NCI-H1092 treated with DMSO at 0.1 percent for 48 hours (cell line): ENCODE measurements at regions not wholly inside any gene's neighbourhood (a gene's known extent, or its start where the extent isn't known, plus 50 kb on each side); places are given as distances from the start of the nearest gene placed in this dataset.
"Not testable (repeated sequence)": the region's sequence is repeated elsewhere in the genome, so short reads cannot be mapped to it uniquely, and the experiment has no call there.

ENCODE experiments used
- DNase-seq: peaks from one replicate; lab custom pipeline; 2025; lab: John Stamatoyannopoulos, UW

DNA sequence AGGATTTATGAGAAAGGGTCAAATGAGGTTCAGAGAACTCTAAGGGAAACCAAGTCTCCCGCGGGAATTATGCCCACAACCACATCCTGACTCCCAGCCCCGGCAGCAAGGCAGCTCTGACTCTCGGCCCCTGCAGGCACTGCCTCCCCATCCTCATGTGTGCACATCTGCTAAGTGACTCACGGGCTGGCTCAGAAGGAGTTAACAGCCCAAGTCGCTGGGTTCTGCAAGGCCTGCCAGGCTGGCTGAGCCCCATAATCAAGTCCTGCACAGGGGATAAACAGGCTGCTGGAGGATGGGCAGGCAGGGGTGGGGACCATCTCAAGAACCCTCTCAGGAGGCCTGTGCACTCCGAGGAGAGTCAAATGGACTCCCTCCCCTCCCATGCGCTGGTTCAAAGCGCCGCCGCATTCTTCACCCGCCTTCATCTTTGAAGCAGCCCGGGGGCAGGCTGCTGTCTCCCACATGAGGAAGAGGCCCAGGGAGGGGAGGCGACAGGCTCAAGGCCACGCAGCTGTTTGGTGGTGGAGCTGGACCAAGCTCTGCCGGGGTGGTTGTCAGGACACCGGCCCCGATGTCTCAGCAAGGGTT is 344.3 kb downstream of the MATN1 start:
- no peak for DNase-seq

GRCh38 chr1:30378003-30378596 is 345.3 kb downstream of the MATN1 start:
- no peak for DNase-seq

DNA sequence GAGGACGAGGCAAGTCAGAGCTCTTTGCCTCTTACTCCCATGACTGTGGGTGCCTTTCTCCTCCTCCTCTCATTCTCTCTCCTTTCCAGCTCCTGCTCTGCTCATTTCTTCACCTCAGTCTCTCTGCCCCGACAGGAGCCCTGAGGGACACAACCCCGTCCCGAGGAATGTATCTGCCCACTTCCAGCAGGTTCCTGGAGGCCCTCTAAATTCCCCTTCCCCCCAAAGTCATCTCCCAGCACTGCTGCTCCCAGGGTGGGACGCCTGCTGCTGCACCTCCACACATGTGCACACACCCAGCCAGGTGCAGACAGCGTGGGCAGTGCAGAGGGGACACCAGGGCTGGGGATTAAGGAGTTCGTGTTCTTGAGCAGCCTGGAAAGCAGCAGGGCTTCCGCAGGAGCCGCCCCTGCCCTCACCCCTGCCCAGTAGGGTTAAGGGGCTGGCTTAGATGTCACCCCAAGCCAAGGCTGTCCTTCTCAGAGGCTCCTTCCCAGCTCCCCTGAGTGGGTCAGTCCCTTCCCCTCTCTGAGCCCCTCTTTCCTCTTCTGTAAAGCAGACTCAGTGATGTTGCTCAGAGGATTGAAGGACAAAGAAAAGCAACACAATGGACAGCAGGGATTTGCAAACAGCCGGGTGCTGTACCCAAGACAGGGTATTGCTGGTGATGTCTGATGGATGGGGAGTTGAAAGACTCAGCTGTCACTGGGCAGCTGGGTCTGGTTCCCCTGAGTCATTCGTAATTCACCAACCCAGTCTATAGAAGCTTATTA is 346.0 kb downstream of the MATN1 start:
- no peak for DNase-seq

DNA sequence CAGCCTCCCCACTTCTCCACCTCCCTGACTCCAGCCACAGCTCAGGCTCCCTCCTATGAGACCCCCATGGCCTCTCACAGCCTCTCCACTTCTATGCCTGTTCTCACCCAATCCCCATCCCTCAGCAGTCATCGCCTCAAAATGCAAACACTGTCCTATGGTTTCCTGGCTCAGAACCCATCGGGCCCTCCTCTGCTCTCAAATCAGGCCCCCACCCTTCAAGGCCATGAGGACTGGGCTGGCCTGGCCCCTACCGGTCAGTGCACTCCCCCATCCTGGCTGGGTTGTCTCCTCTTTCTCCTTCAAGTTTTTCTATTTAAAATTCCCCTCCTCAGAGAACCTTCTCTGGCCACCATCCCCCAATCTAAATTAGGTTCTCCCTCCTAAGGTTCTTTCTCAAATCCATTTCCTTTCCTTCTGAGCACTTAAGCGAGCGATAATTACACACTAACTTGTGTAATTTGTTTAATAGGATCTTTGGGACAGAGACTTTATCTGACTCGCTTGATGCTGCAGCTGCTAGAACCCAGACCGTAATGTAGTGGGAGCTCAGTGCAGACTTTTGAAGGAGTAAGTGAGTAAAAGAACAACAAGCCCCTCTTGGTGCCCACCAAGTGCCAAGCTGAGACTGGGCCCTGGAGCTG is 347.2 kb downstream of the MATN1 start:
- DNase-seq: no peak

GRCh38 chr1:30375156-30375555 is 348.2 kb downstream of the MATN1 start:
- no peak for DNase-seq

DNA sequence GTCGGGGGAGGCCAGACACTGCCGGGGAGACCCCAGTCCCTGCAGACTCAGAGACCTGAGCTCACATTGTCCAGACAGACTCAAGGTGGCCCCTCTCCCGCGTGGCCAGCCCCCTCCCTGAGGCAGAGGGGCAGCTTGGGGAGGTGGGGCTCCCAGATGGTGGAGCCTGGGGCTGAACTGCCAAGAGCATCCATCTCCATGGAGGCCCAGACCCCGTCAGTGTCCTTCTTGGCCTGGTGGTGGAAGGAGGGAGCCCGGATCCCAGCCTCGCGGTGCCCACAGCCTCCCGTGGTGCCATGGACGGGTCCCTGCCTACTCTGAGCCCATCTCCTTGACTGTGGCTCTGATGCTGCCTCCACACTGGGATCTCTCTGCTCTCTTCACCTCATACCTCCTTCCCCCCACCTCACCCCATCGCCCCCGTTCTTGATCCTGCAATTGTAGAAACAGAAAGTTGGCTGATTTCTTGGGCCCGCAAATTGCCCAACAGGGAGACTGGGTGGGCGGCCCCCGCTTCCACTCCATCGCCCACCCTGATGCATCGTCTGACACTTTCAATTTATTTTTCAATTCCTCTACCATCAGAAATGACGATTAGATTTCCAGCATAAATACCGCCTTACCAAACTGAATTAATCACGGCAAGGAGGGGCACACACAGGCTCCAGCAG is 348.9 kb downstream of the MATN1 start:
- no peak for DNase-seq

- no peak for DNase-seq
These were observed 349.6 kb downstream of the MATN1 start for GRCh38 chr1:30373471-30374399.

GRCh38 chr1:30372792-30373433 is 350.5 kb downstream of the MATN1 start:
- peak; percentile 15 for DNase-seq

DNA sequence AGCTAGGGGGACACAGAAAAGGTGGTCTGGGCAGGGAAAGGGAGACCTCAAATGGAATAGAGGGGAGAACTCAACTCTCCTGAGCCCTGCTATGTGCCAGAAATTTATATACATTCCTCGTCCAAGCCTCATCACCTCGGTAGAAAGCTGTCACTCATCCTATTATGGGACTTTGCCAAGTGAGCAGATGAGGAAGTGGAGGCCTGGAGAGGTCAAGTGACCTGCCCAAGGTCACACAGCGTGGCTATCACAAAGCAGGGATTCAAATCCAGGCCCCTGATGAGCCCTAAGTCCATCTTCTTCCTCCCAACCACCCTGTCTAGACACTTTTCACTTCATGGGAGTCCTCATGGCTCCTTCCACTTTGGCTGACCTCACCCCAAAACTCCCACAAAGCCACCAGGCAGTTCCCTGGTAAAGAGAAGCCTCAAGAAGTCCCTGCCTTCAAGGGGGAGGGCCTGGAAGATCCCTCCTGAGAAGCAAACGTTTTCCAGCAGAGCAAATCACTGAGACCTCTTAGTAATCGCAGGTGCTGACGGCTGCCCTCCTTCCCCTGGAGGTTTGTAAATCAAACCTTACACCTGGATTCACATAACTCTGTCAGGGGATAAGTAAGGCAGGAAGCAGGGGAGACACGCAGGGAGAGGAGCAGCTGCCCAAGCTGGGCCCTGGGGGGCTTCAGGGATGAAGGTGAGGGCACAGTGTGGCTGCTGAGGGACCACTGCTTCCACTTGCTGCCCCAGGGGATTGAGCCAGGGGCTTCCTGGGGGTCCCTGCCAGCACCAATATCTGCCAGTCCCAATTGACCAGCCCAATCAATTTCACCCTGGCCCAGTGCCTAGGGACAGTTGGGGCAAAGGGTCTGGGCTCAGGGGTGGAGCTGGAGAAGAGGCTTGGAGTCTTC is 351.2 kb downstream of the MATN1 start:
- no peak for DNase-seq

- no peak for DNase-seq
These were observed 352.1 kb downstream of the MATN1 start for GRCh38 chr1:30371179-30371788.

DNA sequence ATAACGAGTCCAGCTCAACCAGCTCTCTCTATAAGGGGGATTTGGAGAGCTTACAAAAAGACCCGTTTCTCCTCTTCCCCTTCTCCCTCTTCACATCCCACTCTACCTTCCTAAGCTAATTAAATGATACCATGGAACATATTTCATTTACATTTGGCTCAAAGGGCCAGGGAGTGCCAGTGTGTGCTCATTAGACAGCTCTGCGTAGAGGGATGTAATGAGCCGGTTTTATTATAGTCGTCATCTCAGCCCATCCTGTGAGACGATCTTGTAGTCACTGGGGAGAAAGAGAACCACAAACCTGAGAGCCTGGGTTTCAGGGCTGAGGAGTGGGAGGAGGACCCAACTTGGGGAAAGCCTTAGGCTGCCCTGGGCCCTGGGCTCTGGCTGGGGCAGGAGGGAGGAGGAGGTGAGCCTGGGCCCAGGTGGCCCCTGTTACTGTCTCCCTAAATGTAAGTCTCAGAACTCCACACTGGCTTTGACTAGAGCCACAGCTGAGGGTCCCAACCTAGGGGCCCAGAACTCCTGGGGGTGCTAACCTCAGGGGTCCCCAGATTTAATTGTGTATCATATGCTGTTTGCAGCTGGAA is 354.6 kb downstream of the MATN1 start:
- no peak for DNase-seq

DNA sequence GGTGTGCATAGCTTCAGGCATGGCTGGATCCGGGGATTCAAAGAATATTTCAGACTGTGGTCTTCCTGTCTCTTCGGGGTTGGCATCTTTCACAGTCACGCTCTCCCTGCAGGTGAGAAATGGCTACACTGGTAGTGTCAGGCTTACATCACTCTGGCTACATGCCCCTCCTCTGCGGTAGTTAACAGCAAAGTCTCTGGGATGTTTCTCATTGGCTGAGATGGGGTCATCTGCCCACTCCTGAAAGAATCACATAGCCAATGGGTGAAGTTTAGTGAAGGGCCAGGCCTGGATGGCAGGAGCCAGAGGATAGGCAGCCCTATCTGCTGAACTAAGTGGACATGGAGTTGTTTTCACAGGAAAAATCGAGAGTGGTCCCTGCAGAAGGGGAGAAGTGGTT is 356.5 kb downstream of the MATN1 start:
- DNase-seq: no peak

DNA sequence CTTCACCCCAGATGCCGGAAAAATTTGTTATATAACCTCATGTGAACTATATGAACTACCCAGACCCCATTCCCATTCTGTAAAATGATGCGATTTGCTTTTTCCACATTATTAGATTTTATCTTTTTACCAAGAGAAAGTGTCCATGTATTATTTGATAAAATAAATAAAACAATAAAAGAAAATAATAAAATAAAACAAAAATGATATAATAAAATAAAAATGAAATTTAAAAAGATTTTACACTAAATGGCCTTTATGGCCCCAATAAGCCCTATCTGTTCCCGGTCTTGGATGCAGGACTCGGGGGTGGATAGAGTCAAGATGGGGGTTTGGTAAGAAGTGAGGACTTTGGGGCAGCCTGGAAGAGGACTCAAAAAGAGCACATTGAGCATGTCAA is 357.2 kb downstream of the MATN1 start:
- DNase-seq: no peak

DNA sequence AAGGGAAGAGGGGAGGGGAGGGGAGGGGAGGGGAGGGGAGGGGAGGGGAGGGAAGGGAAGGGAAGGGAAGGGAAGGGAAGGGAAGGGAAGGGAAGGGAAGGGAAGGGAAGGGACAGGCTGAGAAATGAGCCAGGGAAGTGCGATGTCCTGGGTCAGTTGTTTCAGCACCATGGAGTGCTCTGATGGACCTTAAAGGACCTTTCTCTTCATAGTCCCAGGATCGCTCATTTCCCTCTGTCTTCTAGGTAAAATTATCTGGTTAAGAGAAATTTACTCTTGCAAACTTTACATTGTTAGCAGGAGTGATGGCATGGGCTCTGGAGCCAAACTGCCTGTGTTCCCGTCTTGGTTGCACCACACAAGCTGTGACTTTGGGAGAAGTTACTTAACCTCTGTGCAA is 357.8 kb downstream of the MATN1 start:
- DNase-seq: no peak

GRCh38 chr1:30363031-30363430 is 360.4 kb downstream of the MATN1 start:
- no peak for DNase-seq

GRCh38 chr1:30362603-30362990 is 360.8 kb downstream of the MATN1 start:
- no peak for DNase-seq

- DNase-seq: not testable (repeated sequence)
These were observed 361.3 kb downstream of the MATN1 start for GRCh38 chr1:30361890-30362602.

DNA sequence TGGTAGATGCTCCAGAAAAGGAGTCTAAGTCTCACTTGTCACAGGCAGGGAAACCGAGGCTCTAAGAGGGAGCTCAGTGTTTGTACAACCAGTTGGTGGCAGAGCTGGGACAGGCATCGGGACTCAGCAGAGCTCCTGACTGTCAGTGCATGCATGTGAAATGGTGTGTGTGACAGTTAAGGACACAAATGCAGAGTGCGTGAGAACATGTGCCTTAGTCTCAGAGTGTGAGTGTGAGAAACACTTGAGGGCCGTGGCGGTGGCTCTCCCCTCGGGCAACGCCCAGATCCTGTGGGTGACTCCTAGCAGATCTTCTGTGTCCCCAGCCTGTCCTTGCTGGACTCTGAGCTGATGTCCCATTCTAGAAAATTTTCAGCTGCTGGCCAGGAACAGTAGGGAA is 362.6 kb downstream of the MATN1 start:
- no peak for DNase-seq
